Peyer's patch (tissue), 4 donors: ENCODE measurements at regions not wholly inside any gene's neighbourhood (a gene's known extent, or its start where the extent isn't known, plus 50 kb on each side); places are given as distances from the start of the nearest gene placed in this dataset.

Experiments
- POLR2A ChIP-seq, 2 donors: fragments of 450-650 bp; IDR thresholded peaks; one replicate each; pipeline ENCODE4 v1.5.1; 2017; ENCODE audit warnings: antibody characterized with exemption in 2 of 2, mild to moderate bottlenecking in 2 of 2, moderate library complexity in 2 of 2
- TF ChIP-seq, protein P1 (sequence below), 6 experiments: fragments of 450-650 bp in 4 of 6; fragments of 200-600 bp in 2 of 6; sonication (generic) in 1 of 6; IDR thresholded peaks; one replicate each; pipeline ENCODE4 v1.5.1; 2017 to 2019; ENCODE audit warnings: antibody characterized with exemption in 6 of 6, mild to moderate bottlenecking in 3 of 6, moderate library complexity in 1 of 6

DNA sequence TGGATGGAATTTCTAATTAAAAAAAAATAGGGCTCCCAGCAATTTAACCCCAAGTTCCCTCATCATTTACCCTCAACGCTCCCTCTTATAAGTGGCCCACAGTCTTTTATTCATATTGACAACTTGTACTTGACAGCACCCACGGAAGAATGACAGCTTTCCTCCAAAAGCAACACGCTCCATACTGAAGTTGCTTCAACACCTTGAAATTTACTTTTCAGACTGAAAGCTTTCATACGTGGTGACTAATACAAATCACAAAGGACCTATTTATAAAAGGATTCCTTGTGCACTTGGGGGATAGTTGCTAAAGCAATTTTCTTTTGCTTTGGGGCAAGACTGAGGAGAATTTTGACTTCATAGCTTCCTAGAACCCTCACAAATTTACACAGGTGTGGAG lies 1629.4 kb upstream of the SEL1L start:
- TF ChIP-seq, protein P1, sequence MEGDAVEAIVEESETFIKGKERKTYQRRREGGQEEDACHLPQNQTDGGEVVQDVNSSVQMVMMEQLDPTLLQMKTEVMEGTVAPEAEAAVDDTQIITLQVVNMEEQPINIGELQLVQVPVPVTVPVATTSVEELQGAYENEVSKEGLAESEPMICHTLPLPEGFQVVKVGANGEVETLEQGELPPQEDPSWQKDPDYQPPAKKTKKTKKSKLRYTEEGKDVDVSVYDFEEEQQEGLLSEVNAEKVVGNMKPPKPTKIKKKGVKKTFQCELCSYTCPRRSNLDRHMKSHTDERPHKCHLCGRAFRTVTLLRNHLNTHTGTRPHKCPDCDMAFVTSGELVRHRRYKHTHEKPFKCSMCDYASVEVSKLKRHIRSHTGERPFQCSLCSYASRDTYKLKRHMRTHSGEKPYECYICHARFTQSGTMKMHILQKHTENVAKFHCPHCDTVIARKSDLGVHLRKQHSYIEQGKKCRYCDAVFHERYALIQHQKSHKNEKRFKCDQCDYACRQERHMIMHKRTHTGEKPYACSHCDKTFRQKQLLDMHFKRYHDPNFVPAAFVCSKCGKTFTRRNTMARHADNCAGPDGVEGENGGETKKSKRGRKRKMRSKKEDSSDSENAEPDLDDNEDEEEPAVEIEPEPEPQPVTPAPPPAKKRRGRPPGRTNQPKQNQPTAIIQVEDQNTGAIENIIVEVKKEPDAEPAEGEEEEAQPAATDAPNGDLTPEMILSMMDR (IDR thresholded peaks at IDR 0.05), result no peak
- TF ChIP-seq POLR2A (IDR thresholded peaks at IDR 0.05), result no peak
